ENCODE measurements at regions not wholly inside any gene's neighbourhood (a gene's known extent, or its start where the extent isn't known, plus 50 kb on each side); places are given as distances from the start of the nearest gene placed in this dataset.

GRCh38 chr18:22337306-22337705, 80.4 kb downstream of the CTAGE1 start:
- H3K27me3 ChIP-seq: no peaks in the 10 kb centered on the region
- TF ChIP-seq POLR2A (IDR thresholded peaks at IDR 0.05) (no peak), CTCF (IDR thresholded peaks at IDR 0.05) (no peak)
- no peaks in the 10 kb centered on the region for H3K9me3 ChIP-seq
- H3K27ac ChIP-seq: no peak overlapping the region
- WGBS (ENCODE audit: insufficient coverage, low coverage, low lambda C conversion rate, missing lambda C conversion rate): 100% methylated on average over 2 of the region's 3 CpGs
- intact Hi-C loops (cut with DNase I): no loop called here
- no peak for DNase-seq
- no peak for ATAC-seq
- H3K4me1 ChIP-seq: no peaks in the 10 kb centered on the region
- no peak overlapping the region for H3K4me3 ChIP-seq
- H3K36me3 ChIP-seq: no peaks in the 10 kb centered on the region

- Histone ChIP-seq H3K36me3 (no peaks in the 10 kb centered on the region), H3K4me1 (no peaks in the 10 kb centered on the region), H3K4me3 (no peak overlapping the region), H3K27me3 (no peaks in the 10 kb centered on the region), H3K9me3 (no peaks in the 10 kb centered on the region), H3K27ac (no peak overlapping the region)
- TF ChIP-seq CTCF (IDR thresholded peaks at IDR 0.05) (no peak), POLR2A (IDR thresholded peaks at IDR 0.05) (no peak)
- no peak for ATAC-seq
- intact Hi-C loops (cut with DNase I): no loop called here
- 60% methylated on average over 3 of the region's 4 CpGs for WGBS (ENCODE audit: insufficient coverage, low coverage, low lambda C conversion rate, missing lambda C conversion rate)
- no peak for DNase-seq
Observed at GRCh38 chr18:22336406-22336805, 81.3 kb downstream of the CTAGE1 start.

GRCh38 chr18:22335731-22336198, 82.0 kb downstream of the CTAGE1 start:
- ATAC-seq (peak; percentile 22 to 49 (median 40)), DNase-seq (no peak)
- Histone ChIP-seq H3K9me3 (no peaks in the 10 kb centered on the region), H3K27me3 (no peaks in the 10 kb centered on the region), H3K36me3 (no peaks in the 10 kb centered on the region), H3K27ac (no peak overlapping the region), H3K4me1 (no peaks in the 10 kb centered on the region), H3K4me3 (no peak overlapping the region)
- TF ChIP-seq POLR2A (IDR thresholded peaks at IDR 0.05): no peak
- no peak for TF ChIP-seq CTCF (IDR thresholded peaks at IDR 0.05)
- WGBS (ENCODE audit: insufficient coverage, low coverage, low lambda C conversion rate, missing lambda C conversion rate): 63% methylated on average over 13 of the region's 15 CpGs
- intact Hi-C loops (cut with DNase I): no loop called here

GRCh38 chr18:22334567-22334966, 83.1 kb downstream of the CTAGE1 start:
- no peaks in the 10 kb centered on the region for H3K9me3 ChIP-seq
- H3K36me3 ChIP-seq: no peaks in the 10 kb centered on the region
- H3K4me3 ChIP-seq: no peak overlapping the region
- 58% methylated on average over 2 of the region's 5 CpGs for WGBS (ENCODE audit: insufficient coverage, low coverage, low lambda C conversion rate, missing lambda C conversion rate)
- no peaks in the 10 kb centered on the region for H3K4me1 ChIP-seq
- intact Hi-C loops (cut with DNase I): no loop called here
- DNase-seq (no peak), ATAC-seq (no peak)
- TF ChIP-seq POLR2A (IDR thresholded peaks at IDR 0.05): no peak
- no peak for TF ChIP-seq CTCF (IDR thresholded peaks at IDR 0.05)
- no peaks in the 10 kb centered on the region for H3K27me3 ChIP-seq
- H3K27ac ChIP-seq: no peak overlapping the region

- H3K36me3 ChIP-seq: no peaks in the 10 kb centered on the region
- H3K27me3 ChIP-seq: no peaks in the 10 kb centered on the region
- no peak for TF ChIP-seq POLR2A (IDR thresholded peaks at IDR 0.05)
- peak in 1 of 4 donors; percentile 11 for TF ChIP-seq CTCF (IDR thresholded peaks at IDR 0.05)
- no peaks in the 10 kb centered on the region for H3K4me1 ChIP-seq
- WGBS (ENCODE audit: insufficient coverage, low coverage, low lambda C conversion rate, missing lambda C conversion rate): 59% methylated on average over 4 of the region's 5 CpGs
- DNase-seq: no peak
- intact Hi-C loops (cut with DNase I): no loop called here
- H3K27ac ChIP-seq: no peak overlapping the region
- H3K9me3 ChIP-seq: no peaks in the 10 kb centered on the region
- no peak overlapping the region for H3K4me3 ChIP-seq
- peak in 1 of 4 donors; percentile 29 for ATAC-seq
Observed at GRCh38 chr18:22332590-22332989, 85.1 kb downstream of the CTAGE1 start.

All from right lobe of liver (tissue), 6 donors.